ENCODE measurements at regions not wholly inside any gene's neighbourhood (a gene's known extent, or its start where the extent isn't known, plus 50 kb on each side); places are given as distances from the start of the nearest gene placed in this dataset.

GRCh38 chr7:42479816-42480633, 243.0 kb upstream of the GLI3 start:
- DNase-seq = no peak

- DNase-seq = no peak
These were observed 242.4 kb upstream of the GLI3 start for GRCh38 chr7:42479452-42479815.

- no peak for DNase-seq
These were observed 241.7 kb upstream of the GLI3 start for GRCh38 chr7:42478717-42479116.

GRCh38 chr7:42476255-42476654, 239.2 kb upstream of the GLI3 start:
- DNase-seq = no peak

GRCh38 chr7:42475082-42475481, 238.1 kb upstream of the GLI3 start:
- no peak for DNase-seq

GRCh38 chr7:42473099-42473498, 236.1 kb upstream of the GLI3 start:
- no peak for DNase-seq

- DNase-seq = no peak
These were observed 234.7 kb upstream of the GLI3 start for GRCh38 chr7:42471573-42472174.

GRCh38 chr7:42469341-42469740, 232.3 kb upstream of the GLI3 start:
- DNase-seq = peak; percentile 20

GRCh38 chr7:42468471-42468870, 231.5 kb upstream of the GLI3 start:
- no peak for DNase-seq

GRCh38 chr7:42461537-42461936, 224.5 kb upstream of the GLI3 start:
- no peak for DNase-seq

- no peak for DNase-seq
These were observed 223.9 kb upstream of the GLI3 start for GRCh38 chr7:42460933-42461332.

GRCh38 chr7:42460148-42460547, 223.1 kb upstream of the GLI3 start:
- DNase-seq = no peak

- no peak for DNase-seq
These were observed 220.7 kb upstream of the GLI3 start for GRCh38 chr7:42457663-42458062.

GRCh38 chr7:42456756-42457276, 219.8 kb upstream of the GLI3 start:
- no peak for DNase-seq

GRCh38 chr7:42456267-42456666, 219.3 kb upstream of the GLI3 start:
- no peak for DNase-seq

- no peak for DNase-seq
These were observed 216.9 kb upstream of the GLI3 start for GRCh38 chr7:42453931-42454361.

GRCh38 chr7:42452356-42452755, 215.3 kb upstream of the GLI3 start:
- DNase-seq = no peak

- no peak for DNase-seq
These were observed 212.4 kb upstream of the GLI3 start for GRCh38 chr7:42449431-42449830.

GRCh38 chr7:42448901-42449300, 211.9 kb upstream of the GLI3 start:
- no peak for DNase-seq

- DNase-seq = no peak
These were observed 208.7 kb upstream of the GLI3 start for GRCh38 chr7:42445691-42446090.

- no peak for DNase-seq
These were observed 203.9 kb upstream of the GLI3 start for GRCh38 chr7:42440951-42441350.

- DNase-seq = no peak
These were observed 195.6 kb upstream of the GLI3 start for GRCh38 chr7:42432644-42433043.

GRCh38 chr7:42431873-42432272, 194.9 kb upstream of the GLI3 start:
- peak; percentile 22 for DNase-seq

GRCh38 chr7:42429339-42429738, 192.3 kb upstream of the GLI3 start:
- DNase-seq = no peak

GRCh38 chr7:42426163-42426562, 189.2 kb upstream of the GLI3 start:
- DNase-seq = no peak

Data from RPMI8226 (cell line).